ENCODE measurements at regions not wholly inside any gene's neighbourhood (a gene's known extent, or its start where the extent isn't known, plus 50 kb on each side); places are given as distances from the start of the nearest gene placed in this dataset.

DNA sequence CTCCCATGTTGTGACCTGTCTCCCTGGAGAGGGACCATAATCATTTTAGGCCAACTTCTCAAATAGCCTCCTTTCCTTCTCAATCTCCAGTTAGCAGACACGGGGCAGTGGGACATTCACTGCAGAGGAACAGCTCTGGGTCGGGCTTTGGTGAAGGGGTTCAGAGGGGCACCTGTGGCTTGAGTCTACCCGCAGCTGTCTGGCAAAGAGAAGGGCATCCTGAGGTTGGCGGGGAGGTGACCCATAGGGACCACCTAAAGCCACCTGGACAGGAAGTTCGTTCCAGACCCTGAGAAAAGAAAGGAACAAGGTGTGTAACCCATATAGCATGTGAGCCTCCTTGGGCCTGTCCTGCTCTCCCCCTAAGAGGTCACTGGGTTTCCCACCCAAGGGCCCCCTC lies 155.0 kb downstream of the OAT start:
- no peak for DNase-seq

- DNase-seq: no peak
Observed at GRCh38 chr10:124262971-124263370, 155.8 kb downstream of the OAT start.

GRCh38 chr10:124262234-124262865 lies 156.4 kb downstream of the OAT start:
- DNase-seq: no peak

DNA sequence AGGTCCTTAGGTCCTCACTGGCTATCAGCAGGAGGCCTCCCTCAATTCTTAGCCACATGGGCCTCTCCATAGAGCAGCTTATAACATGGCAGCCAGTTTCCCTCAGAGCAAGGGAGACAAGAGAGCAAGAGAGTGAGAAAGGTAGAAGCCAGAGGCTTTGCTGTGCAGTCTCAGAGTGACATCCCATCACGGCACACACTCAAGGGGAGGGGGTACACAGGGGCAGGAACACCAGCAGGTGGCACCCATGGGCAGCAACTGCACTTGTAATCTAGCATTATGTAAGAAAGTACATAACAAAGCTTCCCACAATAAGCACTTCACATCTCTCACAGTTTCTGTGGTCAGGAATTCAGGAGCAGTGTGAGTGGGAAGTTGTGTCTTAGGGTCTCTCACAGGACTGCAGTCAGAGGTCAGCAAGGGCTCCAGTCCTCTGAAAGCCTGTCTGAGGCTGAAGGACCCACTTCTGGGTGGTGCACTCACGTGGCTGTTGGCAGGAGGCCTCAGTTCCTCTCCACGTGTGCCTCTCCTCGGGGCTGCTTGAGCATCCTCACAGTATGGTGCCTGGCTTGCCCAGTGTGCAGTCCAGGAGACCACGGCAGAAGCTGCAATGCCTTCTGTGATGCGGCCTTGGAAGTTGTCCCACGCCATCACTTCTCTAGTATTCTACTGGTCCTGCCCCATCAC lies 159.4 kb downstream of the OAT start:
- no peak for DNase-seq

GRCh38 chr10:124257781-124258180 lies 160.9 kb downstream of the OAT start:
- no peak for DNase-seq

DNA sequence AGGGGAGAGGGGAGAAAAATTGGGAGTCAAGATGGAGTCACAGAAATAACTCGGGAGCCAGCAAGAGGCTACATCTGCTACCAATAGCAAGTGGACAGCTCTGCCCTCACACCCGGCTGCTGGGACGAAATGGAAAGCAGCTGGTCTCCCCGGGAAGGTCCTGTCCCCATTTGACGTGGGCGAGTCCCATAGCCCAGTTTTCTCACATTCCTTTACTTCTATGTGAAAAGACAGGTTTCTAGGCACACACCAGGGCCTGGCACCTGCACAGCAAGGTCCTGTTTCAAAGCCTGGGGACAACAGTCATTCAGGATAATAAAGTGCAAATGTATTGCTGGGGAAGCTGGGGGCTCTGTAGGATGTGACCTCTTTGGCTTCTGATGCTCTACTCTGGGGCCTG lies 162.6 kb downstream of the OAT start:
- no peak for DNase-seq

DNA sequence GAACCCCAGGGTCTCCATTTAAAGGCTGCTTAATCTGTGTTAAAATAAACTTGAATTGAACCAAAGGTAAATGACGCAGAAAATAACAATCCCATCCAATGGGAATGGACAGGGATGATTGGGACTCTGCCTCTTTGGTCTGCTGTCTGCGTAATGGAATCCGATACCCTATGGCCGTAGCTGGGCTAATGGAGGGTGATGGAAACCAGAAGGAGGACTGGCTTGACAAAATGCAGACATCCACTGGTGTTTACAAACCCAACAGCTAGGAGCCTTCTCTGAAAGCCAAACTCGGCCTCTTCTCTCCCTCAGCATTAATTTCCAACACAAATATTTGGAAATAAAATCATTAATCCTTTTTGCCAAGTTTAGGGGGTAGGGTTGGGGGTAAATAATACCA lies 162.2 kb upstream of the CHST15 start:
- no peak for DNase-seq

DNA sequence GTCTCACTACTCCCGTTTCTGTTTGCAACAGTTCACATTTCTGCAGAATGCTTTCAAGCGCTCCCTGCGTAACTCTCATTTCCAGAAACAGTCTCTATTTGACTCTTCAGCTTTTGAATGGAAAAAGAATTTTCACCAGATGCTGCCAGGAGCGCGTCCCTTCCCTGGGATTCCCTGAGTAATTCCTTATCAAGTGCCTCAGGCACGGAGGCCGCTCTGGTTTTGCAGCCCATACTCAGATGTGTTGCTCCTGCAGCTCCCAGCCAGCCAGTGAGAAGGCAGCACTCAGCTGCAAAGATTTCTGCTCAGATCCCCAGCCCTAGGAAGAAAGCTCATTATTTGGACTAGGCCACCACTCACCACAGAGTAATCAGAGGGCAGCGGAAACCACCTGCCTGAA lies 161.1 kb upstream of the CHST15 start:
- DNase-seq: no peak

GRCh38 chr10:124253006-124253405 lies 159.6 kb upstream of the CHST15 start:
- DNase-seq: no peak

GRCh38 chr10:124252097-124252715 lies 158.8 kb upstream of the CHST15 start:
- DNase-seq: no peak

DNA sequence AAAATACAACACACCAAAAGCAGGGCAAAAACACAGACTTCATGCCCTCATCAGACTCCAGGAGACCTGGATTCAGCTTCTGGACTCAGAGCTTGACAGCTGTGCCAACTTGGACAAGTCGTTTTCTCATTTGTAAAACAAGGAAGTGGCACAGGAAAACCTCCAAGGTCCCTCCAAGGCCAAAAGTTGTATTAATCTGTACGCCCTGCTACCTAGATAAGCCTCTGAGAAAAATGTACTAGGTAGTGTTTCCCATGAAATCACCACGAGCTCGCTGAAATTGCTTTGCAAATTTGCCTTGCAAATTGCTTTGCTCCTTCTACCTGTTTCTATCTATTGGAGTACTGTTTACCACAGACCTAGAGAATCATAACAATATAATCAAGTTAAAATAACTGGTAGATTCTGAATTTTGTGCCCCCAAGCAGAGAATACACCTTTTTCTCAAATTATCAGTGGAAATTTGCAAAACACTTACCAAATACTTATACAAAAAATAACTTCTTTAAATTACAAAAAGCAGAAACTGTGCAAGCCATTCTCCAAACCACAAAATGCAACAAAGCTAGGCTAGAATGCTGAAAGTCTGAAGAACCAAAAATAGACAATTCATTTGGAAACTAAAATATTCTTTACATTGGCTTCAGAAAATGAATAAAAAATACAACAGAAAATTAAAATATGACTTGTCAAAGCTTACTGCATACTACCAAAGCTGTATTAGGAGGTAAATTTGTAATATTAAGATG lies 158.1 kb upstream of the CHST15 start:
- no peak for DNase-seq

DNA sequence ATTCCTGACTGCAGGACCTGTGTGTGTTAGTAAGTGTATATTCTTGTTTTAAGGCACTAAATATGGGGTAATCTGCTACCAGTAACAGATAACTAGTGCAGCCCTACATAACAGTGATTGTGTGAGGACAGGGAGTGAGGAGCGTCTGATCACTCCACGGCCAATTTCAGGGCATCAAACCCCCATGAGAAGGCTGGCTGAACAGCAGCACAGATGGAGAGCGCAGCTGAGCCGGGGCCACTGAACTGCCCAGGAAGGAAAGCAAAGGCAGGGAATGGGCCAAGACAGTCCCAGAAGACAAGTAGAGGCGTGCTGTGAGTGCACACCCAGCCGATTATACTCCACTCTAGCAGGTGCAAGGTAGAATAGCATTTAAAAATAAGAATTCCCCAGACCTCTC lies 157.1 kb upstream of the CHST15 start:
- no peak for DNase-seq

DNA sequence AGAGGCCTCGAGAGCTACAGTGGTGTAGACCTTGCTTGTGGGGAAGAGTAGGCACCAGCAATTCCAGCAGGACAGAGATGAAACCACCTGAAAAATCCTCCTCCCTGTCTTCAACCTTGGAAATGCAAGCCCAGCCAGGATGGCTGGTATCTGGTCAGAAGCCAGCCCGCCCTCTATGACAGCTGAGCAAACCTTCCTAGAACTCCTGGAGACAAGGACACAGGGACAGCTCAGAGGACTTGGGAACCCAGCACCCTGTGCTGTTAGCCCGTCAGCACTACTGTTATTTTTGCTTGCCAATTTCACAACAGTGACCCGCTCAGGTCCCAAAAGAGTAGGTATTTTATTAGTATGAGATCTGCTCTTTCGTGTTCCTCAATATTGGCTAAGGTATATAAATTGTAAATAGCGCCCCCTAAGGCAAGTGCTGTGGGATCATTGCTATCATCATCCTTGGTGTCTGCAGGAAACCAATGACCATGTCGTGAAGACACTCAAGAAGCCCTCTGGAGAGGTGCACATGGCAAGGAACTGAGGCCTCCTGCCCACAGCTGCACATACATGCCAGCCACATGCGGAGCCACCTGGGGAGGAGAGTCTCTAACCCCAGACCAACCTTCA lies 156.5 kb upstream of the CHST15 start:
- no peak for DNase-seq

- DNase-seq: no peak
Observed at GRCh38 chr10:124249196-124249595, 155.8 kb upstream of the CHST15 start.

- no peak for DNase-seq
Observed at GRCh38 chr10:124248056-124249045, 155.0 kb upstream of the CHST15 start.

GRCh38 chr10:124245806-124246440 lies 152.5 kb upstream of the CHST15 start:
- no peak for DNase-seq

DNA sequence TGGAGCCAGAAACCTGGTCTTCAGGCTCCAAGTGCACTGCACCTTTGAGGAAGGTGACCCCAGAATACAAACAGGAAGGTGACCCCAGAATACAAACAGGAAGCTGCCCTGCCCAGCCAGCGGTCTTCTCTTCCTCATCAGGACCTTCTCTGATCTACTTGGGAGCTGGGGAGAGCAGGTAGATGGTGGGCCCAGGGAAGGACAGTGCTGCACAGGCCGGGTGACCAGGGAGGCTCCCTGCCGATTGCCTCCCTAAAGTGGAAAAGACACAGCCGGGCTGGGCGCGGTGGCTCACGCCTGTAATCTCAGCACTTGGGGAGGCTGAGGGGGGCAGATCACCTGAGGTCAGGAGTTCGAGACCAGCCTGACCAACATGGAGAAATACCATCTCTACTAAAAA lies 151.8 kb upstream of the CHST15 start:
- no peak for DNase-seq

DNA sequence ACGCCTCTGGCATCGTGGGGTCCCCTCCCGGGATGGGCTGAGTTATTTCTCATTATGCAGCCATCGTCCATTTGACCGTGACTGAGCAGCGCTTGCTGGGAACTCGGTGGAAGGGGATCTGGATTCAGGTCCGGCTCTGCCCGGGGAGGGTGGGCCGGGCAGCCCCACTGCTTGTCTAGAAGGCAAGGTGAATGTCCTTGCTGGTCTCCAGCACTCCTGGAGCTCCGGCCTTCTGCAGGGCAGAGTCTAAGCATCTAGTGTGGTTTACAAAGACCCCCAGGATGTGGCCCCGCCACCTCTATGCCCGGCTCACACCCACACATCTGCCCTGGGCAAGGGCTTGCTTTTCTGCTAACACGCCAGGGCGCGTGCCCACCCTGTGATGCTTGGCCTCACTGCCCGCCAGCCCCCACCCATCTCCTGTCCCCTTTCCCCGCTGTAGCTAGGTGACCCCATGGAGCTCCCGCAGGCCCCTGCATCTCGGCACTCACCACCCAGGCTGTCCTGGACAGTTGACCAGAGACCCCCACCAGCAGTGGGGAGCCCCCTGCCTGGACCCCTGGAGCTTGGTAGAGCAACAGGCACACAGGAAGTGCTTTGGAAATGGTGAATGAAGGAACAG lies 151.0 kb upstream of the CHST15 start:
- DNase-seq: no peak

GRCh38 chr10:124243702-124244121 lies 150.3 kb upstream of the CHST15 start:
- DNase-seq: no peak

GRCh38 chr10:124242791-124243190 lies 149.4 kb upstream of the CHST15 start:
- no peak for DNase-seq

- no peak for DNase-seq
Observed at GRCh38 chr10:124242365-124242764, 149.0 kb upstream of the CHST15 start.
